Panc1 (cell line): ENCODE measurements at regions not wholly inside any gene's neighbourhood (a gene's known extent, or its start where the extent isn't known, plus 50 kb on each side); places are given as distances from the start of the nearest gene placed in this dataset.

ENCODE experiments used
- POLR2AphosphoS5 ChIP-seq: IDR thresholded peaks from 2 replicates; pipeline ENCODE4 v1.6.1; 2012; ENCODE audit warnings: mild to moderate bottlenecking, low read depth, low read length, moderate library complexity
- SIN3A ChIP-seq: IDR thresholded peaks from 2 replicates; pipeline ENCODE4 v1.6.1; 2012; ENCODE audit warnings: low read depth, mild to moderate bottlenecking, low read length, moderate library complexity, borderline replicate concordance; ENCODE audit not compliant: insufficient read depth
- TF ChIP-seq, protein P1 (sequence below): fragments of 450-650 bp; IDR thresholded peaks from 2 replicates; pipeline ENCODE4 v1.5.1; 2017; ENCODE audit warnings: mild to moderate bottlenecking

- TF ChIP-seq, protein P1, sequence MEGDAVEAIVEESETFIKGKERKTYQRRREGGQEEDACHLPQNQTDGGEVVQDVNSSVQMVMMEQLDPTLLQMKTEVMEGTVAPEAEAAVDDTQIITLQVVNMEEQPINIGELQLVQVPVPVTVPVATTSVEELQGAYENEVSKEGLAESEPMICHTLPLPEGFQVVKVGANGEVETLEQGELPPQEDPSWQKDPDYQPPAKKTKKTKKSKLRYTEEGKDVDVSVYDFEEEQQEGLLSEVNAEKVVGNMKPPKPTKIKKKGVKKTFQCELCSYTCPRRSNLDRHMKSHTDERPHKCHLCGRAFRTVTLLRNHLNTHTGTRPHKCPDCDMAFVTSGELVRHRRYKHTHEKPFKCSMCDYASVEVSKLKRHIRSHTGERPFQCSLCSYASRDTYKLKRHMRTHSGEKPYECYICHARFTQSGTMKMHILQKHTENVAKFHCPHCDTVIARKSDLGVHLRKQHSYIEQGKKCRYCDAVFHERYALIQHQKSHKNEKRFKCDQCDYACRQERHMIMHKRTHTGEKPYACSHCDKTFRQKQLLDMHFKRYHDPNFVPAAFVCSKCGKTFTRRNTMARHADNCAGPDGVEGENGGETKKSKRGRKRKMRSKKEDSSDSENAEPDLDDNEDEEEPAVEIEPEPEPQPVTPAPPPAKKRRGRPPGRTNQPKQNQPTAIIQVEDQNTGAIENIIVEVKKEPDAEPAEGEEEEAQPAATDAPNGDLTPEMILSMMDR: no peak
- TF ChIP-seq POLR2AphosphoS5 (no peak), SIN3A (no peak)
These were observed 649.0 kb upstream of the TBX3 start for GRCh38 chr12:115332945-115333344.
